ENCODE measurements at regions not wholly inside any gene's neighbourhood (a gene's known extent, or its start where the extent isn't known, plus 50 kb on each side); places are given as distances from the start of the nearest gene placed in this dataset.
"Not testable (repeated sequence)": the region's sequence is repeated elsewhere in the genome, so short reads cannot be mapped to it uniquely, and the experiment has no call there.

- no peak for DNase-seq
These were observed 51.2 kb downstream of the OR13H1 start for GRCh38 chrX:131595120-131595519.

GRCh38 chrX:131607792-131608369, 64.0 kb downstream of the OR13H1 start:
- DNase-seq = no peak

- no peak for DNase-seq
These were observed 65.6 kb downstream of the OR13H1 start for GRCh38 chrX:131609480-131609879.

GRCh38 chrX:131613260-131613659, 69.4 kb downstream of the OR13H1 start:
- no peak for DNase-seq

- no peak for DNase-seq
These were observed 70.4 kb downstream of the OR13H1 start for GRCh38 chrX:131614241-131614640.

- DNase-seq = no peak
These were observed 73.3 kb downstream of the OR13H1 start for GRCh38 chrX:131617182-131617581.

GRCh38 chrX:131621650-131622049, 77.8 kb downstream of the OR13H1 start:
- DNase-seq = no peak

GRCh38 chrX:131626681-131627296, 82.9 kb downstream of the OR13H1 start:
- no peak for DNase-seq

GRCh38 chrX:131630534-131630933, 86.7 kb downstream of the OR13H1 start:
- no peak for DNase-seq

- DNase-seq = peak; percentile 12
These were observed 89.5 kb downstream of the OR13H1 start for GRCh38 chrX:131633285-131633917.

GRCh38 chrX:131634900-131635299, 91.0 kb downstream of the OR13H1 start:
- DNase-seq = no peak

- no peak for DNase-seq
These were observed 102.2 kb downstream of the OR13H1 start for GRCh38 chrX:131646106-131646505.

- DNase-seq = peak; percentile 12
These were observed 105.9 kb downstream of the OR13H1 start for GRCh38 chrX:131649741-131650140.

- DNase-seq = no peak
These were observed 107.0 kb downstream of the OR13H1 start for GRCh38 chrX:131650637-131651410.

- not testable (repeated sequence) for DNase-seq
These were observed 119.9 kb downstream of the OR13H1 start for GRCh38 chrX:131663726-131664125.

- no peak for DNase-seq
These were observed 127.9 kb downstream of the OR13H1 start for GRCh38 chrX:131671735-131672134.

GRCh38 chrX:131675596-131676194, 131.8 kb downstream of the OR13H1 start:
- no peak for DNase-seq

GRCh38 chrX:131677655-131678628, 134.1 kb downstream of the OR13H1 start:
- DNase-seq = peak; percentile 28

- DNase-seq = not testable (repeated sequence)
These were observed 138.9 kb downstream of the OR13H1 start for GRCh38 chrX:131682735-131683134.

- DNase-seq = no peak
These were observed 149.5 kb downstream of the OR13H1 start for GRCh38 chrX:131693359-131693758.

GRCh38 chrX:131696989-131697388, 153.1 kb downstream of the OR13H1 start:
- DNase-seq = not testable (repeated sequence)

- DNase-seq = no peak
These were observed 159.8 kb downstream of the OR13H1 start for GRCh38 chrX:131703646-131704045.

Measured in stimulated activated CD4-positive, alpha-beta T cell treated with anti-CD3 and anti-CD28 coated beads, Interleukin-1b, Interleukin-23, amount 100 ng/mL, for 48 hours (primary cell).